SK-N-SH treated with all-trans-retinoic acid at 6 μM for 48 hours (cell line): ENCODE measurements at regions not wholly inside any gene's neighbourhood (a gene's known extent, or its start where the extent isn't known, plus 50 kb on each side); places are given as distances from the start of the nearest gene placed in this dataset.

ENCODE experiments used
- ATAC-seq: fragments of 200-7000 bp; cut with Tn5 transposase; 3 replicates; pipeline ENCODE4 v1.9.1; 2020; ENCODE audit warnings: mild to moderate bottlenecking, moderate library complexity
- ARNTL ChIP-seq: fragments of 450-650 bp; formaldehyde crosslinking; IDR thresholded peaks from 2 replicates; pipeline ENCODE4 v1.5.0; 2020; ENCODE audit warnings: low read depth, mild to moderate bottlenecking, moderate library complexity, borderline replicate concordance
- CSDC2 ChIP-seq: fragments of 250-450 bp; sonication (Bioruptor Pico); IDR thresholded peaks from 2 replicates; pipeline ENCODE4 v1.5.0; 2020; ENCODE audit warnings: mild to moderate bottlenecking, moderate library complexity
- ESRRG ChIP-seq: fragments of 250-450 bp; sonication (Bioruptor Pico); IDR thresholded peaks from 2 replicates; pipeline ENCODE4 v1.6.1; 2021; ENCODE audit warnings: mild to moderate bottlenecking
- GLIS3 ChIP-seq: fragments of 250-450 bp; sonication (Bioruptor Pico); IDR thresholded peaks from 2 replicates; pipeline ENCODE4 v1.5.0; 2020; ENCODE audit warnings: mild to moderate bottlenecking, moderate library complexity
- ISL1 ChIP-seq: fragments of 250-450 bp; sonication (Bioruptor Pico); IDR thresholded peaks from 2 replicates; pipeline ENCODE4 v2.1.2; 2022; ENCODE audit warnings: mild to moderate bottlenecking, moderate library complexity
- OSR1 ChIP-seq: fragments of 250-450 bp; sonication (Bioruptor Pico); IDR thresholded peaks from 2 replicates; pipeline ENCODE4 v1.8.0; 2022; ENCODE audit warnings: moderate library complexity, mild to moderate bottlenecking, inconsistent platforms
- PPARA ChIP-seq: fragments of 250-450 bp; sonication (Bioruptor Pico); IDR thresholded peaks from 2 replicates; pipeline ENCODE4 v1.5.0; 2020; ENCODE audit warnings: mild to moderate bottlenecking, borderline replicate concordance
- RARB ChIP-seq: fragments of 250-450 bp; sonication (Bioruptor Pico); IDR thresholded peaks from 2 replicates; pipeline ENCODE4 v1.8.0; 2021; ENCODE audit warnings: mild to moderate bottlenecking, moderate library complexity
- SNAI2 ChIP-seq: fragments of 250-450 bp; sonication (Bioruptor Pico); IDR thresholded peaks from 2 replicates; pipeline ENCODE4 v1.5.0; 2020; ENCODE audit warnings: mild to moderate bottlenecking, moderate library complexity
- TCF4 ChIP-seq: fragments of 250-450 bp; sonication (Bioruptor Pico); IDR thresholded peaks from 2 replicates; pipeline ENCODE4 v1.8.0; 2021; ENCODE audit warnings: mild to moderate bottlenecking, moderate library complexity, borderline replicate concordance
- TOX ChIP-seq: fragments of 250-450 bp; sonication (Bioruptor Pico); IDR thresholded peaks from 2 replicates; pipeline ENCODE4 v1.8.0; 2021; ENCODE audit warnings: mild to moderate bottlenecking, moderate library complexity, borderline replicate concordance
- TSHZ2 ChIP-seq: fragments of 250-450 bp; sonication (Bioruptor Pico); IDR thresholded peaks from 2 replicates; pipeline ENCODE4 v1.5.0; 2020; ENCODE audit warnings: mild to moderate bottlenecking, moderate library complexity
- ZC3H10 ChIP-seq: fragments of 250-450 bp; sonication (Bioruptor Pico); IDR thresholded peaks from 2 replicates; pipeline ENCODE4 v1.5.1; 2021; ENCODE audit warnings: mild to moderate bottlenecking, moderate library complexity
- ZFP3 ChIP-seq: fragments of 250-450 bp; sonication (Bioruptor Pico); IDR thresholded peaks from 2 replicates; pipeline ENCODE4 v1.5.0; 2020; ENCODE audit warnings: mild to moderate bottlenecking, moderate library complexity
- ZFP30 ChIP-seq: fragments of 450-650 bp; formaldehyde crosslinking; IDR thresholded peaks from 2 replicates; pipeline ENCODE4 v1.5.0; 2022; ENCODE audit warnings: mild to moderate bottlenecking, moderate library complexity
- ZNF565 ChIP-seq: fragments of 450-650 bp; formaldehyde crosslinking; conservative IDR thresholded peaks from 2 replicates; pipeline ENCODE4 v1.5.0; 2020; ENCODE audit warnings: low read depth, mild to moderate bottlenecking, moderate library complexity
- ZNF70 ChIP-seq: fragments of 450-650 bp; formaldehyde crosslinking; IDR thresholded peaks from 2 replicates; pipeline ENCODE4 v1.5.0; 2020; ENCODE audit warnings: mild to moderate bottlenecking, moderate library complexity
- TF ChIP-seq, protein P1 (sequence below): fragments of 250-450 bp; sonication (Bioruptor Pico); IDR thresholded peaks from 2 replicates; pipeline ENCODE4 v1.8.0; 2021; ENCODE audit warnings: low read depth, mild to moderate bottlenecking, moderate library complexity, borderline replicate concordance
- TF ChIP-seq, protein P2 (sequence below): fragments of 250-450 bp; sonication (Bioruptor Pico); IDR thresholded peaks from 2 replicates; pipeline ENCODE4 v1.5.1; 2021; ENCODE audit warnings: mild to moderate bottlenecking, moderate library complexity
- TF ChIP-seq, protein P3 (sequence below): fragments of 250-450 bp; sonication (Bioruptor Pico); IDR thresholded peaks from 2 replicates; pipeline ENCODE4 v1.5.1; 2020; ENCODE audit warnings: low read depth, mild to moderate bottlenecking, moderate library complexity

GRCh38 chrX:40314070-40314469, 216.3 kb upstream of the BCOR start:
- no peak for ATAC-seq
- TF ChIP-seq, protein P1, sequence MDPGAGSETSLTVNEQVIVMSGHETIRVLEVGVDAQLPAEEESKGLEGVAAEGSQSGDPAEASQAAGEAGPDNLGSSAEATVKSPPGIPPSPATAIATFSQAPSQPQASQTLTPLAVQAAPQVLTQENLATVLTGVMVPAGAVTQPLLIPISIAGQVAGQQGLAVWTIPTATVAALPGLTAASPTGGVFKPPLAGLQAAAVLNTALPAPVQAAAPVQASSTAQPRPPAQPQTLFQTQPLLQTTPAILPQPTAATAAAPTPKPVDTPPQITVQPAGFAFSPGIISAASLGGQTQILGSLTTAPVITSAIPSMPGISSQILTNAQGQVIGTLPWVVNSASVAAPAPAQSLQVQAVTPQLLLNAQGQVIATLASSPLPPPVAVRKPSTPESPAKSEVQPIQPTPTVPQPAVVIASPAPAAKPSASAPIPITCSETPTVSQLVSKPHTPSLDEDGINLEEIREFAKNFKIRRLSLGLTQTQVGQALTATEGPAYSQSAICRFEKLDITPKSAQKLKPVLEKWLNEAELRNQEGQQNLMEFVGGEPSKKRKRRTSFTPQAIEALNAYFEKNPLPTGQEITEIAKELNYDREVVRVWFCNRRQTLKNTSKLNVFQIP: no peak
- TF ChIP-seq TSHZ2 (CRISPR knock-in tag): no peak
- TF ChIP-seq, all 23 proteins: peak for 0

DNA sequence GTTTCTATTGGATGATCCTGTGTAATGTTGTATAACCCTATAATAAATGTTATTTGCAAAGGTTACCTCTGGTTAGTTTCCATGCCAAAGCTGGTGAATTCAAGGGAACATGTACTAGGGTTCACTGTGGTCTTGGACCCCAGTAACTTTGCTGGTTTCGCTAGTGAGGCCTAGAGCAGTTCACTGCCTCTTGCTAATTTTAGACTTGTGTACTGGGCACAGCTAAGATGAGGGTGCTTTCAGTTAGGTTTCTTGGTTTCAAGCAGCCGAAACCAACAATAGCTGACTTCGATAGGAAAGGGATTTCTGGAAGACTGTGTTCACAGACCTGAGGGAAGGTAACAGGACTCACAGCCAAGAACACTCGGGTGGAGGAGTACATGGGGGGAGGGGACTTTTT, 215.5 kb upstream of the BCOR start:
- no peak for ATAC-seq
- no peak for TF ChIP-seq OSR1 (CRISPR knock-in tag)
- no peak for TF ChIP-seq ARNTL
- TF ChIP-seq SNAI2 (CRISPR knock-in tag): no peak
- no peak for TF ChIP-seq ZNF565 (CRISPR knock-in tag)
- TF ChIP-seq TOX (CRISPR knock-in tag): no peak
- no peak for TF ChIP-seq GLIS3
- TF ChIP-seq, protein P2, sequence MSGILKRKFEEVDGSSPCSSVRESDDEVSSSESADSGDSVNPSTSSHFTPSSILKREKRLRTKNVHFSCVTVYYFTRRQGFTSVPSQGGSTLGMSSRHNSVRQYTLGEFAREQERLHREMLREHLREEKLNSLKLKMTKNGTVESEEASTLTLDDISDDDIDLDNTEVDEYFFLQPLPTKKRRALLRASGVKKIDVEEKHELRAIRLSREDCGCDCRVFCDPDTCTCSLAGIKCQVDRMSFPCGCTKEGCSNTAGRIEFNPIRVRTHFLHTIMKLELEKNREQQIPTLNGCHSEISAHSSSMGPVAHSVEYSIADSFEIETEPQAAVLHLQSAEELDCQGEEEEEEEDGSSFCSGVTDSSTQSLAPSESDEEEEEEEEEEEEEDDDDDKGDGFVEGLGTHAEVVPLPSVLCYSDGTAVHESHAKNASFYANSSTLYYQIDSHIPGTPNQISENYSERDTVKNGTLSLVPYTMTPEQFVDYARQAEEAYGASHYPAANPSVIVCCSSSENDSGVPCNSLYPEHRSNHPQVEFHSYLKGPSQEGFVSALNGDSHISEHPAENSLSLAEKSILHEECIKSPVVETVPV (CRISPR knock-in tag): no peak
- no peak for TF ChIP-seq TCF4
- TF ChIP-seq, protein P1: no peak
- no peak for TF ChIP-seq ZC3H10 (CRISPR knock-in tag)
- TF ChIP-seq ZNF70 (CRISPR knock-in tag): no peak
- TF ChIP-seq CSDC2: no peak
- TF ChIP-seq ISL1 (CRISPR knock-in tag): no peak
- no peak for TF ChIP-seq PPARA (CRISPR knock-in tag)
- TF ChIP-seq ZFP3 (CRISPR knock-in tag): no peak

DNA sequence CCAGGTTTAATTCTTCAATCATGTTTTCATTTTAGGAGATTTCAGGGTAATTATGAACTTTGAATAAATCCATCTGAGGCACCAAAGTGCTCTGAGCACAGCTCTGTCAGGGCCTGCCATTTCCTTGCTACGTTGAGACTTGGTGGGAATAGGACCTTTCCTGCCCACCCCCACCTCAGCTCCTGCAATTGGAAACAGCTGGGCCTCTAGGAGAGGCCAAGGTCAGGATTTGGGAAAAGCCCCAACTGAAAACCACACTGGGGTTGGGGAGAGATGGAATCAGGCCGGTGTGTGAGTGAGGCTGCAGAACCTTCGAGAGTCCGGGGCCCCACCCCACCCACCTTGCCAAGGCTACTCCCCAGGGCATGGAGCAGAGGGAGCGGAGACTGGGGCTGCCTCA, 212.7 kb upstream of the BCOR start:
- no peak for ATAC-seq
- TF ChIP-seq ZNF70 (CRISPR knock-in tag): no peak
- no peak for TF ChIP-seq CSDC2
- no peak for TF ChIP-seq ZFP3 (CRISPR knock-in tag)
- no peak for TF ChIP-seq RARB (CRISPR knock-in tag)
- TF ChIP-seq, protein P3, sequence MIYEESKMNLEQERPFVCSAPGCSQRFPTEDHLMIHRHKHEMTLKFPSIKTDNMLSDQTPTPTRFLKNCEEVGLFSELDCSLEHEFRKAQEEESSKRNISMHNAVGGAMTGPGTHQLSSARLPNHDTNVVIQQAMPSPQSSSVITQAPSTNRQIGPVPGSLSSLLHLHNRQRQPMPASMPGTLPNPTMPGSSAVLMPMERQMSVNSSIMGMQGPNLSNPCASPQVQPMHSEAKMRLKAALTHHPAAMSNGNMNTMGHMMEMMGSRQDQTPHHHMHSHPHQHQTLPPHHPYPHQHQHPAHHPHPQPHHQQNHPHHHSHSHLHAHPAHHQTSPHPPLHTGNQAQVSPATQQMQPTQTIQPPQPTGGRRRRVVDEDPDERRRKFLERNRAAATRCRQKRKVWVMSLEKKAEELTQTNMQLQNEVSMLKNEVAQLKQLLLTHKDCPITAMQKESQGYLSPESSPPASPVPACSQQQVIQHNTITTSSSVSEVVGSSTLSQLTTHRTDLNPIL (CRISPR knock-in tag): no peak
- no peak for TF ChIP-seq ZNF565 (CRISPR knock-in tag)
- no peak for TF ChIP-seq ZC3H10 (CRISPR knock-in tag)
- no peak for TF ChIP-seq ARNTL
- TF ChIP-seq TSHZ2 (CRISPR knock-in tag): no peak
- TF ChIP-seq ISL1 (CRISPR knock-in tag): no peak
- TF ChIP-seq TCF4: no peak
- TF ChIP-seq, protein P2 (CRISPR knock-in tag): no peak
- TF ChIP-seq ESRRG: no peak
- TF ChIP-seq, protein P1: no peak
- TF ChIP-seq GLIS3: no peak
- no peak for TF ChIP-seq ZFP30 (CRISPR knock-in tag)
